B cell (primary cell): ENCODE measurements at regions not wholly inside any gene's neighbourhood (a gene's known extent, or its start where the extent isn't known, plus 50 kb on each side); places are given as distances from the start of the nearest gene placed in this dataset.
"Not testable (repeated sequence)": the region's sequence is repeated elsewhere in the genome, so short reads cannot be mapped to it uniquely, and the experiment has no call there.

ENCODE experiments used
- EZH2 ChIP-seq: IDR thresholded peaks from 2 replicates; pipeline ENCODE4 v1.6.1; 2012; ENCODE audit warnings: borderline replicate concordance, low read depth, mild to moderate bottlenecking, moderate library complexity, low read length; ENCODE audit not compliant: insufficient read depth, poor library complexity, severe bottlenecking
- TF ChIP-seq, protein P1 (sequence below): fragments of 200-600 bp; IDR thresholded peaks from one replicate; pipeline ENCODE4 v1.8.0; 2022; ENCODE audit warnings: antibody characterized with exemption, mild to moderate bottlenecking

DNA sequence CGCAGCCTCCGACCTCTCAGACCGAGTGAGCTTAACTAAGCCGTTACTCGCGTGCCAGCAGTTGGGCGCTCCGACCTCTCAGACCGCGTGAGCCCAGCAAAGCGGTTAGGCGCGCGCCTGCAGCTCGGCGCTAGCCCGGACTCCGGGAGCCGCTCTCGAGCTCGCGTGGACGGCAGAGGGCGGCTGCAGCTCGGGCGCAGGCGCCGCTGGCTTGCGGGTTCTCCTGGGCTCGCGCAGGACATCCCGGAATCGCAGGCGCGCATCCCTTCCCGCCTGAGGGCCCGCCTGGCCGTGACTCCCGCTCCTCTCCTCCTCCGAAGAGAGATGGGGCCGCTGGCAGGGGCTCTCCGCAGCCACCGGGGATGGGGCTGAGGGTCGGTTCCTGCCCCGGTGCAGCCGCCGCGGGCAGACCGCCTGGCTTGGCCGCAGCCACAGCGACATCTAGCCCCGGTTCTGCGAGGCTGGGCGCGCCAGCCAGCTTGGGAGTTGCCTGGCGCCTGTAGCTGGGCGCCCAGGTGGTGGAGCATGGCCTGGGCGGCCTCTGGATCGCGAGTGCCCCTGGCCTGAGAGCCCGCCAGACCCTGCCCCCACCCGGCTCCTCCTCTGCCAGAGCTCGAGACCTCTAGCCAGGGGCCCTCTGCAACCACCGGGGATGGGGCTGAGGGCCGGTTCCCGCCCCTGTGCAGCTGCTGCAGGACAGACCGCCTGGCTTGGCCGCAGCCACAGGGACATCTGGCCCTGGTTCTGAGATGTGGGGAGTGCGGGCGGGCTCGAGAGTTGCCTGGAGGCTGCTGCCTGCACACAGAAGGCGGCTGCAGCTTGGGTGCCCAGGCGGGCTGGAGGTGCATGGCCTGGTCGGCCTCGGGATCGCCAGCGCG, 85.7 kb upstream of the CCDC180 start:
- TF ChIP-seq, protein P1, sequence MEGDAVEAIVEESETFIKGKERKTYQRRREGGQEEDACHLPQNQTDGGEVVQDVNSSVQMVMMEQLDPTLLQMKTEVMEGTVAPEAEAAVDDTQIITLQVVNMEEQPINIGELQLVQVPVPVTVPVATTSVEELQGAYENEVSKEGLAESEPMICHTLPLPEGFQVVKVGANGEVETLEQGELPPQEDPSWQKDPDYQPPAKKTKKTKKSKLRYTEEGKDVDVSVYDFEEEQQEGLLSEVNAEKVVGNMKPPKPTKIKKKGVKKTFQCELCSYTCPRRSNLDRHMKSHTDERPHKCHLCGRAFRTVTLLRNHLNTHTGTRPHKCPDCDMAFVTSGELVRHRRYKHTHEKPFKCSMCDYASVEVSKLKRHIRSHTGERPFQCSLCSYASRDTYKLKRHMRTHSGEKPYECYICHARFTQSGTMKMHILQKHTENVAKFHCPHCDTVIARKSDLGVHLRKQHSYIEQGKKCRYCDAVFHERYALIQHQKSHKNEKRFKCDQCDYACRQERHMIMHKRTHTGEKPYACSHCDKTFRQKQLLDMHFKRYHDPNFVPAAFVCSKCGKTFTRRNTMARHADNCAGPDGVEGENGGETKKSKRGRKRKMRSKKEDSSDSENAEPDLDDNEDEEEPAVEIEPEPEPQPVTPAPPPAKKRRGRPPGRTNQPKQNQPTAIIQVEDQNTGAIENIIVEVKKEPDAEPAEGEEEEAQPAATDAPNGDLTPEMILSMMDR = not testable (repeated sequence)
- not testable (repeated sequence) for TF ChIP-seq EZH2
